ENCODE measurements at regions not wholly inside any gene's neighbourhood (a gene's known extent, or its start where the extent isn't known, plus 50 kb on each side); places are given as distances from the start of the nearest gene placed in this dataset.
"Not testable (repeated sequence)": the region's sequence is repeated elsewhere in the genome, so short reads cannot be mapped to it uniquely, and the experiment has no call there.

DNA sequence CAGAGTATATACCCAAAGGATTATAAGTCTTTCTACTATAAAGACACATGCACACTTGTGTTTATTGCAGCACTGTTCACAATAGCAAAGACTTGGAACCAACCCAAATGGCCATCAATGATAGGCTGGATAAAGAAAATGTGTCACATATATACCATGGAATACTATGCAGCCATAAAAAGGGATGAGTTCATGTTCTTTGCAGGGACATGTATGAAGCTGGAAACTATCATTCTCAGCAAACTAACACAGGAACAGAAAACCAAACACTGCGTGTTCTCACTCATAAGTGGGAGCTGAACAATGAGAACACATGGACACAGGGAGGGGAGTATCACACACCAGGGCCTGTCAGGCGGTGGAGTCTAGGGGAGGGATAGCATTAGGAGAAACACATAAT lies 281.7 kb upstream of the MEF2C start:
- DNase-seq (ENCODE audit: low read depth, low spot score), result not testable (repeated sequence)

- DNase-seq (ENCODE audit: low read depth, low spot score), result no peak
Measured at GRCh38 chr5:89156226-89156625, 273.2 kb upstream of the MEF2C start.

DNA sequence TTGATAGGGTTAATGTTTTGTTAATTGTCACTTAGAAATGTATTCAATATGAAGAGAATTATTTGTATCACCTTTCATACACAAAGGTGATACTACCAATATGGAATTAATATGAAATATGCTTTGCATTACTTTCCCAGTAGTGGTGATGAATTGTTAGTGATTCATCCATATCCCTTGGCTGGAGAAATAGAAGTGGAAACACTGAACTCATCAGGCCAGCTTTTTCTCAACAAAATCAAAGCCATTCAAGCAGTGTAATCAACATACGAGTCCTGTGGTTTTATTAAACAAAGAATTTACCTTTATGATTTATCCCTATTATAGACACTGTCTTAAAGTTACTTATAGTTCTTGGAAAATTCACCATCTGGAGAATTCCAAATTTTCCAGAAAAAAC lies 264.0 kb upstream of the MEF2C start:
- no peak for DNase-seq (ENCODE audit: low read depth, low spot score)

DNA sequence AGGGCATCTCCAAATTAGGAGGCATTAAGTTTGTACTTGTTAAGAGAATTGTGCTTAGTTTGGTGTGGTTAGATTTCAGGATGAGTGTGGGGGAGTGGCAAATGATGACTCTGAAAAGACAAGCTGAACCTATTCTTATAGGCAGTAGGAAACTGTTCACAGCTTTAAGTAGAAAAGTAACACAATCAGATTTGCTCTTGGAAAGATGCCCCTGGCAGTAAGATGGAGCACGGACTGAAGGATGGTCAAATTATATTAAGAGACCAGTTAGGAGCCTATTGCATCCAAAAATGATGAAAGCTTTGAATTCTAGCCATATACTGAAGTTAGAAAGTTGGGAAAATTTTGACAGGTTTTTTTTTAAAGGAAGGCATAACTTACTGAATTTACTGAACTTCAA lies 254.2 kb upstream of the MEF2C start:
- no peak for DNase-seq (ENCODE audit: low read depth, low spot score)

GRCh38 chr5:89133975-89134374 lies 251.0 kb upstream of the MEF2C start:
- DNase-seq (ENCODE audit: low read depth, low spot score), result no peak

- DNase-seq (ENCODE audit: low read depth, low spot score), result no peak
Measured at GRCh38 chr5:89133129-89133528, 250.1 kb upstream of the MEF2C start.

DNA sequence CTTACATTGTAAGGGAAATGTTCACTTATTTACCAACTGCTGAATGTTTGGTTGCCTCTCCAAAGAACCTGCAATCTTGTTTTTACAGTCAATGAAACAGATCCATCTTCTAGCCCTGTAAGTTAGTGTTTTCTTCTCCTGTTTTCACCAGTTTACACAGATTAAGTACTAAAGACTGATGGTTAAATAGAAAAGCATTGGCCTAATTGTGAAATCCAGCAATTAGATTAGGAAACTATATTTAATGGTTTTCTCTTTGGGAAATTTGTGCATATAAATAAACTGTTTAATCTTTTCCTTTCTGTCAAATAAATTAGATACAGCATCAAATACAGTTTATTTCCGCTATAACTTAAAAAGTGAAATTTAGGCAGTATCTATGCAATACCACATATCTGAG lies 247.9 kb upstream of the MEF2C start:
- DNase-seq (ENCODE audit: low read depth, low spot score), result no peak

DNA sequence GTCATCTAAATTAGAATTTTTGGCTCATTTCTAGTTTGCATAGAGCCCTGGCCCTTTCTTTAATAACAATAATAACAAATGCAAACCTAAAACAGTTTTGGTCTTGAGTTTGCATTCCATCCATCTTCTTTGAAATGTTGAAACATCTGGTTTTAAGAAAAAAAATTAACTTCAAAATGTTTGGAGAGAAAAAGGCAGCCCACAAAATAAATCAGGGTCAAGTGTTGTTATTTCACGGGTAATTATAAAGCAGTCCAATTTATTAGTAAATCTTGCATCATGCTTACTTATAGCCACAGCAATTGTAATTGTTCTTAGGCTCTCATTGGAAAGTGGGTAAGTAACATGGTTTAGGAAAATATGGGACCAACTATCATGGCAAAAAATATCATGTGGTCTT lies 247.0 kb upstream of the MEF2C start:
- no peak for DNase-seq (ENCODE audit: low read depth, low spot score)

- no peak for DNase-seq (ENCODE audit: low read depth, low spot score)
Measured at GRCh38 chr5:89128906-89129625, 246.1 kb upstream of the MEF2C start.

GRCh38 chr5:89128092-89128491 lies 245.1 kb upstream of the MEF2C start:
- DNase-seq (ENCODE audit: low read depth, low spot score), result no peak

- DNase-seq (ENCODE audit: low read depth, low spot score), result no peak
Measured at GRCh38 chr5:89127191-89127590, 244.2 kb upstream of the MEF2C start.

GRCh38 chr5:89125372-89125771 lies 242.4 kb upstream of the MEF2C start:
- no peak for DNase-seq (ENCODE audit: low read depth, low spot score)

- DNase-seq (ENCODE audit: low read depth, low spot score), result no peak
Measured at GRCh38 chr5:89123581-89123980, 240.6 kb upstream of the MEF2C start.

DNA sequence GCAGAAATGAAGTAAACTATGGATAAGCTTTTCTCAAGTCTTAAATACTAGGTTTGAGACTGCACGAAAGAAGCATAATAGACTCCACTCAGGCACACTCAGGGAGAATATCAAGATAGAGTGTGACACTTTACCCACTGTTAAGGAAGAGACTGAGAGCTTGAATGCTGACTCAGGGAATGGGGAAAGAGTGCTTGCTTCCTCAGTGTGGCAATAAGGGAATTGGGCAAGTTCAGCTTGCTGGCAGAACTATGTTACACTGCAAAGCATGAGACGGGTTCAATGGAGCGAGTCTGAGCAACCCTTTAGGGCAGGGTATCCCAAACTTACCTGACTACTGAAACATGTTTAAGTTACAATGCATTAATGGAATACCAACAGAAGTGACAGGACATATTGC lies 237.7 kb upstream of the MEF2C start:
- no peak for DNase-seq (ENCODE audit: low read depth, low spot score)

- no peak for DNase-seq (ENCODE audit: low read depth, low spot score)
Measured at GRCh38 chr5:89117124-89117644, 234.2 kb upstream of the MEF2C start.

DNA sequence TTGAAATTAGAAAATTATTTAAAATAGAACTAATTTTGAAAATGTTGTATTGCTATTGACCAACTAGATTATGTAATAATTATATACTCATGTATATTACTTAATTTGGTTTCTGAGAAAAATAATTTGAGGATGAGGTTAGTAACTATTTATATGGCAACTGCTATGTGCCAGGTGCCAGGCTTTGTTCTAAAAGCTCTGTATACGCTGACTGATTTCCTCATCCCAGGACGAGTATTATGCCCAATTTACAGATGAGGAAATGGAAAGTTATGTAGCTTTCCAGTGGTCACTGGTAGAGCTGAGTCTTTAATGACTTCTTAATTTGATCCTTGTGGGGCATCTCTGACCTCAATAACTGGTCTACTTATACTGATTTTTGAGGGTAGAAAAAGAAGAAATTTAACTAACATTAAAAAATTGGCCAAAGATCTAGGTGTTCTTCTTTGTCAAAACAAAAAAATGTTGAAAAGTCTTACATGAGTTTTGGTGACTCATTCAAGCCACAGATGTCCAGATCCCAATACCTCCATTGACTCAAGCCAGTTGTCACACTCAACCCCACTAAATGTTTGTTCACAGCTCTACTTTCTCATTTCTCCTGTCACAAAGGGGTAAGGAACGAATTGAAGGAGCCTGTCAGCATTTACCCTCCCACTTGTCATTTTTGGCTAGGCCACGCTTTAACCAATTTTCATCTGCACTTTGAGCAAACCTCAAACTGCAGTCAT lies 228.1 kb upstream of the MEF2C start:
- no peak for DNase-seq (ENCODE audit: low read depth, low spot score)

DNA sequence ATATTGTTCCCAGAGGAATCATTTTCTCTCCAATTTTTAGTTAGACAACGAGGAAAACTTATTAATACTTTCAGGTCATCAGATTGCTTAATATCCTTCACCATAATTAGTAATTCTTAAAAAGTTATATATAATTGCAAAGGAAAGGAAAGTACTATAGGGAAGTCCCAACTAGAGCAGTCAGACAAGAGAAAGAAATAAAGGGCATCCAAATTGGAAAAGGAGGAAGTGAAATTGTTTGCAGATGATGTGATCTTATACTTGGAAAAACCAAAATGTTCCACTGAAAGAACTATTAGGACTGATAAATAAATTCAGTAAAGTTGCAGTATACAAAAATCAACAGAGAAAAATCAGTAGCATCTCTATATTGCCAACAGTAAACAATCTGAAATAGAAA lies 223.5 kb upstream of the MEF2C start:
- no peak for DNase-seq (ENCODE audit: low read depth, low spot score)

DNA sequence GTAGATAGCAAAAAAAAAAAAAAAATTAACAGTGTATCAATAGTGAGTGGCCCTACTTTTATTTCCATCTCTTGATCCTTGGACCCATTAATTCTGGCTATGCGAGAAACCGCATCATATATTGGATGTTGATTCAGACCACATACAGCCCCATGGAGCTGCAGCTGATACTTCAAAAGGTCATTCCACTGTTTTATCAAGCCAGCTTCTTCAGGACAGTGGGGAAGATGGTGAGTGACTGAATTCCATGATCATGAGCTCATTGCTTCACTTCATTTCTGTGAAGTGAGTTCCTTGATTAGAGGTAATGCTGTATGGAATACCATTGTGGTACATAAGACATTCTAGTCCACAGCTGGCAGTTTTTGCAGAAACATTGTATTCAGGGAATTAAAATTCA lies 222.9 kb upstream of the MEF2C start:
- no peak for DNase-seq (ENCODE audit: low read depth, low spot score)

- DNase-seq (ENCODE audit: low read depth, low spot score), result no peak
Measured at GRCh38 chr5:89105171-89105695, 222.2 kb upstream of the MEF2C start.

GRCh38 chr5:89098199-89098756 lies 215.3 kb upstream of the MEF2C start:
- DNase-seq (ENCODE audit: low read depth, low spot score), result no peak

- no peak for DNase-seq (ENCODE audit: low read depth, low spot score)
Measured at GRCh38 chr5:89097103-89097502, 214.1 kb upstream of the MEF2C start.

GRCh38 chr5:89095341-89095740 lies 212.4 kb upstream of the MEF2C start:
- no peak for DNase-seq (ENCODE audit: low read depth, low spot score)

Measured in pulmonary artery endothelial cell (primary cell).